ENCODE measurements at regions not wholly inside any gene's neighbourhood (a gene's known extent, or its start where the extent isn't known, plus 50 kb on each side); places are given as distances from the start of the nearest gene placed in this dataset.

GRCh38 chr3:18011387-18011786 lies 269.0 kb upstream of the TBC1D5 start:
- POLR2A ChIA-PET: no interaction called here
- CTCF ChIA-PET: no interaction called here

GRCh38 chr3:18010001-18010400 lies 267.6 kb upstream of the TBC1D5 start:
- POLR2A ChIA-PET: no interaction called here
- CTCF ChIA-PET: no interaction called here

DNA sequence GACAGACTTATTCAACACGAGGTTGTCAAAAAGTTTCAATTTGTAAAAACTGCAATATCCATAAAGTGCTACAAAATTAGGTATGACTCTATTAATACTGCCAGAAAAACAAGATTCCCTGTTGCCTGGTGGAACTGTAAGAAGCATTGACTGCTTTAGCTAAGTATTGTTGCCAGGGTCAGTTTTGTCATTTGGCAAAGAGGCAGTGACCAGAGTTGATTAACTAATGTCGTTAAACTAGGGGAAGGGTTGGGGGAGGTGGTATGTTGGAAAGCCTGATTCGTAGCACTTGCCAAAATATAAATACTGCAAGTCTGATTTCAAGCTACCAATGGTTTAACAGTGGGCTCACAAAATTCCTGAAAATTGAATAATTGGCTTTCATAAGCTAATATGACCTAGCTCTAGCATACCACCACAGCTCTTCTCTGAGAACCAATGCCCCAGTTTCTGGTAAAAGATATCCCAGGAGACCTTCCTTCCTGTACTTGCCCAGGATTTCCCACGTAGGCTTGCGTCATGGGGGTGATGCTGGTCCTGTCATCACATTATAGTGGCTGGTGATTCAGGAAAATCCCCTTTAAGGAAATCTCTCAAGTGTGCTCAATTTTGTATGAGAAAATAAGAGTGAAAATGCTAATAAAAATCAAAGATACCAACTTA lies 266.4 kb upstream of the TBC1D5 start:
- ChIA-PET CTCF (no interaction called here), POLR2A (no interaction called here)

GRCh38 chr3:18007980-18008379 lies 265.5 kb upstream of the TBC1D5 start:
- ChIA-PET CTCF (no interaction called here), POLR2A (no interaction called here)

DNA sequence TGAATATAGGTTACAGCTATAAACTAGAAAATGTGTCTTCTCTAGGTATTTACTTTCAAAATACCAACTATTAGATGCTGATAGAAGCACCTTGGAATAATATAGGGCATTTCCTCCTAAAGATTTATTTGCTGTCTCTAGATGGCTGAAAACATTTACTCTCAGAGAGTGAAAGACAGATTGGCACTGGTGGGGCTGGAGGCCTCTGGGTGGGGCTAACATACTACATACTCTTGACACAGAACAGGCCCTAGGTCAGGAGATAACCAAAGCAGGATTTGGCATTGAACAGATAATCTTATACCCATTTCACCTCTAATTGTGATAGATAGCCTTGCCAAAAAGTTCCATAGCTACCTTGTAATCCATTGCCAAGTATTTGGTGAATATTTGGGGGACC lies 253.3 kb upstream of the TBC1D5 start:
- ChIA-PET CTCF (no interaction called here), POLR2A (no interaction called here)

- POLR2A ChIA-PET: no interaction called here
- CTCF ChIA-PET: no interaction called here
Measured at GRCh38 chr3:17994167-17994566, 251.7 kb upstream of the TBC1D5 start.

GRCh38 chr3:17990390-17990789 lies 248.0 kb upstream of the TBC1D5 start:
- POLR2A ChIA-PET: no interaction called here
- CTCF ChIA-PET: no interaction called here

GRCh38 chr3:17986348-17986816 lies 244.0 kb upstream of the TBC1D5 start:
- ChIA-PET CTCF (no interaction called here), POLR2A (no interaction called here)

DNA sequence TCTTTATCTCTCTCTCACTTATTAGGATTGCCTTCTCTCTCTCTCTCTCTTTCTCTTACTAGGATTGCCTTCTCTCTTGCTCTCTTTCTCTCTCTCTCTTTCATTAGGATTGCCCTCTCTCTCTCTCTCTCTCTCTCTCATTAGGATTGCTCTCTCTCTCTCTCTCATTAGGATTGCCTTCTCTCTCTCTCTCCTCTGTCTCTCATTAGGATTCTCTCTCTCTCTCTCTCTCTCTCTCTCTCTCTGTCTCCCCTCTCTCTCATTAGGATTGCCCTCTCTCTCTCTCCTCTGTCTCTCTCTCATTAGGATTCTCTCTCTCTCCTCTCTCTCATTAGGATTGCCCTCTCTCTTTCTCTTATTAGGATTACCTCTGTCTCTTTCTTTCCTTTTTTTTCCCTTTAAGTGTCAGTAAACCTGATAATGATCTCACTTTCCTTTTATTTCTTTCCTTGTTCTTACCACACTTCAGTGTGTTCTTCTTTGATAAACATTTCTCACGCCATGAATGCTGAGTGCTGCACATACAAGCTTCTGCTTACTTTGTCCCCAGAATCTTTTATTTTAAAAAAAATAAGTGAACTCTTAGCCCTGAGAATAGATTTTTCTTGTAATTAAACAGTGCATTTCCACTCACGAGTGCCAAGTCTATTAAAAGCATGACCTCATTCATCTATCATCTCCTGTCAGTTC lies 243.4 kb upstream of the TBC1D5 start:
- POLR2A ChIA-PET: no interaction called here
- CTCF ChIA-PET: no interaction called here

- ChIA-PET POLR2A (no interaction called here), CTCF (no interaction called here)
Measured at GRCh38 chr3:17983106-17983505, 240.7 kb upstream of the TBC1D5 start.

- CTCF ChIA-PET: no interaction called here
- POLR2A ChIA-PET: no interaction called here
Measured at GRCh38 chr3:17982211-17982880, 239.9 kb upstream of the TBC1D5 start.

GRCh38 chr3:17980863-17981262 lies 238.4 kb upstream of the TBC1D5 start:
- CTCF ChIA-PET: no interaction called here
- POLR2A ChIA-PET: no interaction called here

GRCh38 chr3:17979911-17980310 lies 237.5 kb upstream of the TBC1D5 start:
- ChIA-PET POLR2A (no interaction called here), CTCF (interaction anchor here (1.1 kb wide), 1 partner anchor 10 kb away, joined by 3 read pairs; no protein-coding TSS in a partner anchor)

- POLR2A ChIA-PET: no interaction called here
- CTCF ChIA-PET: interaction anchor here (1.1 kb wide), 1 partner anchor 10 kb away, joined by 3 read pairs; no protein-coding TSS in a partner anchor
Measured at GRCh38 chr3:17979252-17979651, 236.8 kb upstream of the TBC1D5 start.

DNA sequence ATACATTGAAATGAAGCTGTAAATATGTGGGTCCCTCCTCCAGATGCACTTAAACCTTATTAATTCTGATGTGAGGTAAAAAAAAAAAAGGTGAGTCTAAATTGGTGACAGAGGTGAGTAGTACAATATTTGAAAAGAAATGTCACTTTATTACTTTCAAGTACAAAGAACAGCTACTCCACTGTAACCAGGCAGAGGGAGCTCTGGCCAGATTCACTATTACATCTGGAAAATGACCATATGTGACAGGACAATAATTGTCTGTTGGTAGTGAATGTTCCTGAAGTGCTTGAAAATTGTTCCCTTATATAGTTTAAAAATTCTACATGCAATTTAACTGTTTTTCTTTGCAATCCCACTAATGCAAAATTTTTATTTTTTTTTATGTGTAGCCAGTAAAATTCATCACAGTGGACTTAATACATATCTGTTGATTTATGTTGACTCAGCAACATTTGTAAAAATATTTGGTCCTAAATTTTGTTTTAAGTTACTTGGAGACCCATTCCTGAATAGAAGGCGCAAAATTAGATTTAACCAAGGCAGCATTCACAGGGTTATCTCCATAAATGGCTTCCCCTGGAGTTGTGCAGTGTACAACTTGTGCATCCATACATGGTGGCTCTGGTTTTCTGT lies 231.9 kb upstream of the TBC1D5 start:
- ChIA-PET CTCF (no interaction called here), POLR2A (no interaction called here)

DNA sequence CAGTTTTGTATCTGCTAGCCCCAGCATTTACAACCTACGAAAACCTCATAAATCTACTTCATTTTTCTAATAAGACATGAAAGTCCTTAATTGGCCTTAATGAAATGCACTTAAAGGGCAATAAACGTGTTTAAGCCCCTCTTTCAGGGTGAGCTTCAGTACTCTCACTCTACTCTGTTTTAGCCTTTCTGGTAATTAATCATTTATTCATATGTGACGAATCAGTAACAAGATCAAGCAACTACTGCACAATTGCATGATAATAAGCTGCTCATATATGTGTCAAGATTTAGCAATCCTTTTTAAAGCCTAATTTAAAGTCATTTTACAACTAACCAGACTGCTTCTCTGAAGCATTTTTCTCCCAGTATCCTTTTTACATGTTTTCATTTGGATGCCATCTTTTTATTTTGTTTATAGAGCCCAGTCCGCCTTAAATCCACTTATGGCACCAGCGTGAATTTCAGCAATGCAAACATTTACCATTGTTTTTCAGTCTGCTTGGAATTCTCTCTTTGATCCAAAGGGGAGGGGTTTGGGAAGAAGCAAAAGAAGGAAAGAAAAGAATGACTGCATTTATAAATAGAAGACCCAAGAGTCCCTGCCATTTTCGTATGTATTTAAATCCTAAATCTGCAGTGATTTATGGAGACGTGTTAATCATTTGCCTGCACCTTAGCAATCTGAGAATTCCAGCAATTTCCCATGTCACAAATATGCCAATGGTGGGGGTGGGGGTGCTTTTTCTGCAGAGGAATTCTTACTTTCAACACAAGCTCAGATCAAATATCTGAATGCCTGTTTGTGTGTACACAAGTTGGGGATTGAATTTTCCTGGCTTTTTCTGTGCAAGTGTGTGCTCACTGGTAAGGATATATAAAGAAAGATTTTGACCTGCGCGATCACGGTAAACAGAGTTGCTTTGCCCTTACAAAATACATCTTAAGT lies 230.8 kb upstream of the TBC1D5 start:
- ChIA-PET CTCF (no interaction called here), POLR2A (no interaction called here)

DNA sequence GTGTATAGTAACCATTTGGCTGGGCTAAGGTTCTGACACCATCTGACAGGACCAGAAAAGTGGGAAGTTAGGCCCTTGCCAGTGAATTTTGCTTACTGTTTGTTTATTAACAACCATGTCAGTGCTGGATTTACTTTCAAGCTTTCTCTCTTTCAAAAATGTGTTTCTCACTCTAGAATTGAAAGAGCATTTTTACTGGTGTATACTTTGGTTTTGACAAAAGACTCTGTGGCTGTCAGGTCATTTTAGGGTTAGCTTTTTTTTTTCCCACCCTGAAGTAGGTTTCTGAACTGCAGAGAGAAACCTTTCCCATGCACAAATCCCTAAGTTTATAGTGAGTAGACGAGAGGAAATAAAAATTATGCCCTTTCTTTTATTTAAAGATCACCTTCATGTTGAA lies 230.0 kb upstream of the TBC1D5 start:
- CTCF ChIA-PET: no interaction called here
- POLR2A ChIA-PET: no interaction called here

DNA sequence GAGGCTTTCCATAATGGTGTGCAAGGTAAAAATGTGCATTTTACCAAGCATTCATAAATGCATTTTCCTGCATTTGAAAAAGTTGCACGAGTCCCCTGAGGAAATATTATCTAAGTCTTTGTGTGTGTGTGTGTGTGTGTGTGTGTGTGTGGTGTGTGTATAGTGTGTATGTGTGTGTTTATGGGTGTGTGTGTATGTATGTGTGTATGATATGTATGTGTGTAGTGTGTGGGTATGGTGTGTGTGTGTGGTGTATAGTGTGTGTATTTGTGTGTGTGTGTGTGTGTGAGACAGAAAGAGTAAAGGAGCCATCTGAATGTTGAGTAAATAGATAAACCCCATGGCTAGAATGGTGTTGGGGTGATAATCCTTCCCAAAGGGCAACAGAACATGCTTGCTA lies 229.6 kb upstream of the TBC1D5 start:
- ChIA-PET CTCF (no interaction called here), POLR2A (no interaction called here)

DNA sequence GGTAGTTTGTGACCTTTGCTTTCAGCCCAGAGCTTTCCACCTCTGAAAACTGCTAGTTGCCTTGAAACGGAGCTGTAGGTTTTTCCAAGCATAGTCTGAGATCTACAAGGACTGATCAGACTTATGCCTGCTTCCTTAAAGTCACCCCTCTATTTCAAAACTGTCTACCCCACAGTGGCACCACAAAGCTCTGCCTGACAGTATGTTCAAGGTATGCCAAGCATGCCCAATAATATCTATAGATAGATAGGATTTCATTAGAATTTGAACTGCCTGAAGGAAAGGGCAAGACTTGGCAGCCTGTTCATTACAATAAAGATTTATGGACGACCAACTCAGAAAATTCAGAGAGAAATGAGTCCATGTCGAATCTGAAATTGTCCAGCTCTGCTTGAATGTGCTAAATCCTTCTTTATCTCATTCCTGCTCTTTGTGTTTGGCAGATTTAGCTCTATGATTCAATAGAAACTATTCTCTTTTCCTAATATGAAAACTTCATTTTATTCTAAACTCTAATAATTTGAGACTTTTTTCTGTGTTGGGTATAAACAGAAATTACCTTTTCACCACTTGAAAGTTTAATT lies 227.6 kb upstream of the TBC1D5 start:
- POLR2A ChIA-PET: no interaction called here
- CTCF ChIA-PET: interaction anchor here (1.4 kb wide), 1 partner anchor 9 kb away, joined by 3 read pairs; no protein-coding TSS in a partner anchor

Measured in activated CD8-positive, alpha-beta memory T cell treated with anti-CD3 and anti-CD28 coated beads for 36 hours (primary cell).